ENCODE measurements at regions not wholly inside any gene's neighbourhood (a gene's known extent, or its start where the extent isn't known, plus 50 kb on each side); places are given as distances from the start of the nearest gene placed in this dataset.

DNA sequence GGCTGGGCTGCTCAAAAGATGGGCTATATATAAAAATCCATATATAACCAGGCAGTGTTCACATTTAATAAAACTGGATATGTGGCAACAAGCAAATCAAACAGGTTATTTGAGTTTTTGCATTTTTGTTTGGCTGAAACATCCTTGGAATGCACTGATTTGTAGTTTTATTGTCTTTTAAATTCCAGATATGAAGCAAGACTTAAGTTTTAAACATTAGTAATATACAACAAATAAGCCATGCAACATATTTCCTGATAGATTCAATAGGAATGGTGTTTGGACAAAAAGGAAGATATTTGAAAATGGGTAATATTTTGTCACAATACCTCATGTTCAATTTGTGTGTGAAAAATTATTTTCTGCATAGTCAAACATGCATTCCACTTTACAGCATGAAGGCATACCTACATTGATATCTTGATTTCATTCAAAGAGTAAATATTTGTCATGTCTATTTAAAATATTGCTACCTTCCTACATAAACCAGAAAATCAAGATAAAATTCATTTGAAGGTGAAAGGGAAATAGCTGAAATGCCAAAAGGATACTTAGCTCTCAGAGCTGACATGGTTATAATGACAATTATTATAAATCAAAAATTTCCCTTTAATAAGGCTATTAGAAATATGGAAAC, 132.3 kb upstream of the NETO1 start:
- TF ChIP-seq CTCF (conservative IDR thresholded peaks at IDR 0.05; ENCODE audit: low read depth in 2 of 2) (no peak), JUNB (IDR thresholded peaks at IDR 0.05; ENCODE audit: unreplicated experiment) (no peak)
- TF ChIP-seq, protein P1, sequence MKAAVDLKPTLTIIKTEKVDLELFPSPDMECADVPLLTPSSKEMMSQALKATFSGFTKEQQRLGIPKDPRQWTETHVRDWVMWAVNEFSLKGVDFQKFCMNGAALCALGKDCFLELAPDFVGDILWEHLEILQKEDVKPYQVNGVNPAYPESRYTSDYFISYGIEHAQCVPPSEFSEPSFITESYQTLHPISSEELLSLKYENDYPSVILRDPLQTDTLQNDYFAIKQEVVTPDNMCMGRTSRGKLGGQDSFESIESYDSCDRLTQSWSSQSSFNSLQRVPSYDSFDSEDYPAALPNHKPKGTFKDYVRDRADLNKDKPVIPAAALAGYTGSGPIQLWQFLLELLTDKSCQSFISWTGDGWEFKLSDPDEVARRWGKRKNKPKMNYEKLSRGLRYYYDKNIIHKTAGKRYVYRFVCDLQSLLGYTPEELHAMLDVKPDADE (IDR thresholded peaks at IDR 0.05) = no peak

All from GM23338 (cell line).